Muscle layer of colon (tissue), 2 donors: ENCODE measurements at regions not wholly inside any gene's neighbourhood (a gene's known extent, or its start where the extent isn't known, plus 50 kb on each side); places are given as distances from the start of the nearest gene placed in this dataset.

Experiments used
- H3K27ac ChIP-seq: one replicate; pipeline ENCODE4 v1.7.0; 2013; ENCODE audit warnings: low read depth, mild to moderate bottlenecking, low read length, moderate library complexity
- H3K27me3 ChIP-seq, 2 donors: one replicate each; pipeline ENCODE4 v1.7.0; 2013; ENCODE audit warnings: low read length in 2 of 2, mild to moderate bottlenecking in 2 of 2; ENCODE audit not compliant: insufficient read depth in 2 of 2, control insufficient read depth in 1 of 2
- H3K36me3 ChIP-seq: one replicate; pipeline ENCODE4 v1.7.0; 2013; ENCODE audit warnings: mild to moderate bottlenecking, low read length; ENCODE audit not compliant: insufficient read depth
- H3K4me1 ChIP-seq: one replicate; pipeline ENCODE4 v1.7.0; 2013; ENCODE audit warnings: mild to moderate bottlenecking, low read length; ENCODE audit not compliant: insufficient read depth
- H3K4me3 ChIP-seq, 2 donors: one replicate each; pipeline ENCODE4 v1.7.0; 2013; ENCODE audit warnings: low read length in 2 of 2, low read depth in 1 of 2, mild to moderate bottlenecking in 1 of 2, moderate library complexity in 1 of 2
- H3K9ac ChIP-seq: one replicate; pipeline ENCODE4 v1.7.0; 2013; ENCODE audit warnings: low read length
- H3K9me3 ChIP-seq: one replicate; pipeline ENCODE4 v1.7.0; 2013; ENCODE audit warnings: mild to moderate bottlenecking, low read length
- donor health status: abdominal sarcoma.
- donor health status: Adenocarcinoma of cecum.

DNA sequence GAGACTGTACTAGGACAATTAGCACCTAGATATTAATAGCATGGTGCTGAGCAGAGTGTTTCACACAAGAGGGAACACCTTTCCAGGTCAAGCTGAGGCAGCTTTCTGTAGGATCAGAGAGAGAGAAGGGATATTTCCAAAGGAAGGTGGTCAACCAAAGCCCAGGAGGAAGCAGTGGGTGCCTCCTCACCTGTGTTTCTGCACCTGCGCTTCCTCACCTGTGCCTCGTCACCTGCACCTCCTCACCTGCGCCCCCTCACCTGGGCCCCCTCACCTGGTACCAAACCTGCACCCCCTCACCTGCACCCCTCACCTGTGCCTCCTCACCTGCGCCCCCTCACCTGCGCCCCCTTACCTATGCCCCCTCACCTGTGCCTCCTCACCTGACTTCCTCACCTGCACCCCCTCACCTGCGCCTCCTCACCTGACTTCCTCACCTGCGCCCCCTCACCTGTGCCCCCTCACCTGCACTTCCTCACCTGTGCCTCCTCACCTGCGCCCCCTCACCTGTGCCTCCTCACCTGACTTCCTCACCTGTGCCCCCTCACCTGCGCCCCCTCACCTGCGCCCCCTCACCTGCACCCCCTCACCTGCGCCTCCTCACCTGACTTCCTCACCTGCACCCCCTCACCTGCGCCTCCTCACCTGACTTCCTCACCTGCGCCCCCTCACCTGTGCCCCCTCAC, 67.9 kb downstream of the TTLL2 start:
- no peaks in the 10 kb centered on the region for H3K36me3 ChIP-seq
- H3K9ac ChIP-seq: no peak overlapping the region
- no peaks in the 10 kb centered on the region for H3K4me1 ChIP-seq
- no peaks in the 10 kb centered on the region for H3K9me3 ChIP-seq
- no peak overlapping the region for H3K4me3 ChIP-seq
- no peaks in the 10 kb centered on the region for H3K27me3 ChIP-seq
- no peak overlapping the region for H3K27ac ChIP-seq

DNA sequence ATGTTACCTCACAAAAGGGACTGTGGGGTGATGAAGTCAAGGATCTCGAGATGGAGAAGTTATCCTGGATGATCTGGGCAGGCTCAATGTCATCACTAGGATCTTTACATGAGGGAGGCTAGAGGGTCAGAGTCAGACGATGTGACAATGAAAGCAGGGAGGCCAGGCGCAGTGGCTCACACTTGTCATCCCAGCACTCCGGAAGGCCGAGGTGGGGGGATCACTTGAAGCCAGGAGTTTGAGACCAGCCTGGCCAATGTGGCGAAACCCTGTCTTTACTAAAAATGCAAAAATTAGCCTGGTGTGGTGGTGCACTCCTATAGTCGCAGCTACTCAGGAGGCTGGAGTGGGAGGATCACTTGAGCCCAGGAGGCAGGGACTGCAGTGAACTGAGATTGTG, 68.8 kb downstream of the TTLL2 start:
- no peak overlapping the region for H3K27ac ChIP-seq
- no peak overlapping the region for H3K9ac ChIP-seq
- H3K36me3 ChIP-seq: no peaks in the 10 kb centered on the region
- no peaks in the 10 kb centered on the region for H3K27me3 ChIP-seq
- H3K9me3 ChIP-seq: no peaks in the 10 kb centered on the region
- H3K4me1 ChIP-seq: no peaks in the 10 kb centered on the region
- H3K4me3 ChIP-seq: no peak overlapping the region

DNA sequence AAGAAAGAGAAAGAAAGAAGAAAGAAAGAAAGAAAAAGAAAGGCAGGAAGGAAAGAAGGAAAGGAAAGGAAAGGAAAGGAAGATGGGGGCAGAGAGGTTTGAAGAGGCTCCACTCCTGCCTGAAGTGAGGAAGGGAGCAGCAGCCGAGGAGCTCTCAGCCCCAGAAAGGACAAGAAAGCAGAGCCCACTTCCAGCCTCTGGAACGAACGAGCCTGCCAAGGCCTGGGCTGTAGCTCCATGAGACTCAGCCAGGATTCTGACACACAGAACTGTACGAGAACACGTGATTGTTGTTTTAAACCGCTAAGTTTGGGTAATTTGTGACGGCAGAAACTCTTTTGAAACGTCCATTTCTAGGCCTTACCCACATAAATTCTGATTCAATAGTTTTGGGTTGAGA, 69.5 kb downstream of the TTLL2 start:
- H3K4me3 ChIP-seq: no peak overlapping the region
- H3K9ac ChIP-seq: no peak overlapping the region
- no peak overlapping the region for H3K27ac ChIP-seq
- H3K27me3 ChIP-seq: no peaks in the 10 kb centered on the region
- no peaks in the 10 kb centered on the region for H3K9me3 ChIP-seq
- no peaks in the 10 kb centered on the region for H3K36me3 ChIP-seq
- H3K4me1 ChIP-seq: no peaks in the 10 kb centered on the region

DNA sequence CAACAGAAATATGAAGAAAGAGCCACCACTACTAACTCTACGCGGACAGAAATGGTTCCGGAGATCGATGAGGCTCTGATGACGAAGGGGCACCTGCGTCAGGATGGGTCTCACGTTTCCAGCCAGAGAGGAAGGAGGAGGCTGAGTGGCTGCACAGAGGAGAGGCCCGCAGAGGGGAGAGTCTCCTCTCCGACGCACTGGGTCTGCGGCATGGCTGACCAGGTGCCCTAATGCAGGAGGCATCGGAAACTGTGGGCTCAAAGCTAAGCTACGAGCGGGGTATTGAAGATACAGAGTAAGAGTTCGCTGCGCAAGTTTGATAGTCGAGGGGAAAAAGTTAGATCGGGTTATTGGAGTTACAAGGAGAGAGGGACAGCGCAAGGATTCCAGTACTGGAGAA, 69.9 kb downstream of the TTLL2 start:
- Histone ChIP-seq H3K27ac (no peak overlapping the region), H3K4me1 (no peaks in the 10 kb centered on the region), H3K4me3 (no peak overlapping the region), H3K9ac (no peak overlapping the region), H3K9me3 (no peaks in the 10 kb centered on the region), H3K36me3 (no peaks in the 10 kb centered on the region), H3K27me3 (no peaks in the 10 kb centered on the region)

DNA sequence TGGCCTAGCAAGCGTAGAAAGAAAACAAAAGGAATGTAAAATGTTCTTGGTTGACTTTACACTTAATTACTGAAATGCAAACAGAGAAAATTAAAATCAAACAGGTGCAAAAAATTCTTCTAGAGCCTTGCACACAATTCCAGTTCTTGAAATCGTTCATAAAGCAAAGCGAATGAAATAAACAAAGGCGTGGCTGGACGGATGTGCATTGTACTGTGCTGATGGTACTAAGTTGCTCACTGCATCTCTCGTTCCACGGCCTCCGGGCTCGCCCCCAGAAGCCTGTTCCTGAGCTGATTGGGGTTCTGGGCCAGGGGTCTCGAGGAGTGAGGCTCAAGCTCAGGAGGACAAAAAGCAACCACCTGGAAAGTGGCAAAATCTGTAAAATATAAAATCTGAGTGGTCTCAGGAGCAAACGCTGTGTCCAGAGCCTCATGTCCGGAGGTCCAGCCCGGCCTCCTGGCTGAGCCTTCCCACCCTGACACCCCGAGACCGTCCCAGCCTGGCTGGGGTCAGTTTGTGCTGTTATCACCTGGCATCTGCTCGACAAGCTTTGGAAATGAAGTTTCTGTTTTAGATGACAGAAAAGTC, 71.3 kb downstream of the TTLL2 start:
- H3K27me3 ChIP-seq: no peaks in the 10 kb centered on the region
- no peak overlapping the region for H3K4me3 ChIP-seq
- H3K4me1 ChIP-seq: no peaks in the 10 kb centered on the region
- H3K36me3 ChIP-seq: no peaks in the 10 kb centered on the region
- no peaks in the 10 kb centered on the region for H3K9me3 ChIP-seq
- H3K9ac ChIP-seq: no peak overlapping the region
- no peak overlapping the region for H3K27ac ChIP-seq

DNA sequence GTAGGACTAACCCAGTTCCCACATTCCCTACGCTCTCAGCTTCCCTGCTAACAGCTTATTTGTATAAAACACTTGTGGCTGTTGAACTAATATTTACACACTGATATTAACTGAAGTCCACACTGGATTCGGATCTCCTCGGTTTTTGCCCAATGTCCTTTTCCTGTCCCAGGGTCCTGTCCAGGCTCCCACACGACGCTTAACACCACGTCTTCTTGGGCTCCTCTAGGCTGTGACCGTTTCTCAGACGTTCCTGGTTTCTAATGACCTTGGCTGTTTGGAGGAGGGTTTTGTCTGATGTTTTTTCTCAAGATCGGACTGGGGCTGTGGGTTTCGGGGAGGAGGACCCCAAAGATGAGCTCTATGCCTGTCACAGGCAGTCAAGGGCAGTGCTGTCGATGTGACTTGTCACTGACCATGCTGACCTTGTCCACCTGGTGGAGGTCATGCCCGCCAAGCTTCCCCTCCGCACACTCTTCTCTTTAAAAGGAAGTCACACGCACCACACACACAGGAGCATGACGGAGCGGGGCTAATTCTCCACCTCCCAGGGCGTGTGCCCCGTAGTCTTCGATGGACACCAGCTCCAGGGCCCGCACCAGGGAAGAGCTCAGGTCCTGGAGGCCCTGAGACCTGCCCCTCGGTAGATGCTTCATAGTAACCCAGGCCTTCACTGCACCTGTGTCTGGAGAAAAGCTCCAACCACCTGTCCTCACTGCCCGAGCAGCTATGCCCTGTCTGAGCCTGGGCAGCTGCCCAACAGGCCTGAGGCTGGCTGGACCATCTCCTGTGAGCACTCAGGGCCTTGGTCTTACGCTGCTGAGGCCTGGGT, 72.0 kb downstream of the TTLL2 start:
- H3K27ac ChIP-seq: no peak overlapping the region

DNA sequence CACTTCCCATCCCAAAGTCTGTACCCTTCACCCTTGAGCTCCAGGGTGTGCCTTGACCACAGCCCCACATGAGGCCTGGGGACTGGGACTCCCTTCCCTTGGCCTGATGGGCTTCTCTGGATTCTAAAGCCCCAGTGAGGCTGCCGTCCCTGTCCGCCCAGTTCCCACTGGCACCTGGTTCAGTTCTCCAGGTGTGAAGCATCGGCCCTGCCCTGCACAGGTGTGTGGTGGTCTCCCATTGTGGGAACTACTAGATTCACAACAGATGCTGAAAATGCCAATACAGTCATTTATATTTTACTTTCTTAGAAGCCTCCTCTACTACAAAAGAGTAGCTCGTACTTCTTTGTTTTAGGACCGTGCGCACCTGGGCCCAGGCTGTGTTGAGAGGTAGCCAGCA, 72.8 kb downstream of the TTLL2 start:
- H3K4me3 ChIP-seq: no peak overlapping the region
- no peak overlapping the region for H3K27ac ChIP-seq
- H3K9ac ChIP-seq: no peak overlapping the region
- no peaks in the 10 kb centered on the region for H3K9me3 ChIP-seq
- no peaks in the 10 kb centered on the region for H3K4me1 ChIP-seq
- no peaks in the 10 kb centered on the region for H3K27me3 ChIP-seq
- no peaks in the 10 kb centered on the region for H3K36me3 ChIP-seq

More for the DNA sequence above, 72.0 kb downstream of the TTLL2 start:
- H3K36me3 ChIP-seq: no peaks in the 10 kb centered on the region
- H3K9ac ChIP-seq: no peak overlapping the region
- no peak overlapping the region for H3K4me3 ChIP-seq
- H3K27me3 ChIP-seq: no peaks in the 10 kb centered on the region
- H3K4me1 ChIP-seq: no peaks in the 10 kb centered on the region
- H3K9me3 ChIP-seq: no peaks in the 10 kb centered on the region

DNA sequence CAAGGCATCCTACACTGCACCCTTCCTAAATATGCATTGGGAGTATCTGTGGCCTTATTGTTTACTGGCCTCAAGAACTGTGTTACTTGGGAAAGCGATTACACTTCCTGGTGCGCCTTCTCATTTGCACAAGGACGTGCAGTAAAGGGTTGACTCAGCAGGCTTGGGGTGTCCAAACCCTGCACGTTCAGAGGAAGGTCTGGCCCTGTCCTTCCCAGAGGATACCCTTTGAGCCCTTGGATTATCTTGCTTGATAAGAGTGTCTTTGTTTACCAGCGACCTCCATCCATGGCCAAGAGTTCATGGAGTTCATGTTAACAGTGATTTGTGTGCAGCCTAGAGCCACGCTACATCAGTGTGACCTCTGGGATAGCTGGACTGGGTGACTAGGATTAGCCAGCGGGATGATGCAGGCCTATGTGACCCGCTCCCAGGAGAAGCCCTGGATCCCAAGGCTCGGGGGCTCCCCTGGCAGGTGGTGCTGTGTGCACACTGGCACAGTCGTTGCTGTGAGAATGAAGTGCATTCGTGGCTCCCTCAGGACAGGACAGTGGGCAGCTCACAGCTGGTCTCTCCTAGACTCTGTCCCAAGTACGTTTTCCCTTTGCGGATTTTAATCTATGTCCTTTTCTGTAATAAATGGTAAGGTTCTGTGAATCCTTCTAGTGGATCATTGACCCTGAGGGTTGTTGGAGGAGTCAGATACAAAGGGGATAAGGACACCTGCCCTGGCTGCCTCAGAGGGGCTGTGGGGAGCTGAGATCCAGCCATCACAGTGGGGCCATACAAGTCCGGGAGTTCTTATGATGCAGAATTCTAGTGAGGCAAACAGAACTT, 73.5 kb downstream of the TTLL2 start:
- no peaks in the 10 kb centered on the region for H3K4me1 ChIP-seq
- no peak overlapping the region for H3K4me3 ChIP-seq
- H3K27me3 ChIP-seq: no peaks in the 10 kb centered on the region
- H3K27ac ChIP-seq: no peak overlapping the region
- no peaks in the 10 kb centered on the region for H3K9me3 ChIP-seq
- no peak overlapping the region for H3K9ac ChIP-seq
- no peaks in the 10 kb centered on the region for H3K36me3 ChIP-seq

DNA sequence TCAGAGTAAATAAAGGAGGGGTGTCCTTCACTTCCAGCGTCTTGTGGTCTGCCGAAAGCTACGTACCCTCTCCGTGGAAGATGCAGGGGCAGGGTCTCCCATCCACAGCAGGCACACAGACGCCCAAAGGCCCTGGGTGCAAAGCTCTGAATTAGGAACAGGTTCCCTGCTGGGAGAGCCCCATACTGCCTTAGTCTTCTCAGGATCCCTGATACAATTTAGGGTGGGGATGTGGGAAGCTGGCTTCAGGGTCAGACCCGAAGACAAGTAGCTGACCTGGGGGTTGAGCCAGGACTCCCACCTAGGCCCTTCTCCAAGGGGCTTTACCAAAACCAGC, 74.1 kb downstream of the TTLL2 start:
- no peaks in the 10 kb centered on the region for H3K4me1 ChIP-seq
- no peak overlapping the region for H3K9ac ChIP-seq
- no peaks in the 10 kb centered on the region for H3K36me3 ChIP-seq
- no peaks in the 10 kb centered on the region for H3K9me3 ChIP-seq
- H3K4me3 ChIP-seq: no peak overlapping the region
- no peak overlapping the region for H3K27ac ChIP-seq
- H3K27me3 ChIP-seq: no peaks in the 10 kb centered on the region

DNA sequence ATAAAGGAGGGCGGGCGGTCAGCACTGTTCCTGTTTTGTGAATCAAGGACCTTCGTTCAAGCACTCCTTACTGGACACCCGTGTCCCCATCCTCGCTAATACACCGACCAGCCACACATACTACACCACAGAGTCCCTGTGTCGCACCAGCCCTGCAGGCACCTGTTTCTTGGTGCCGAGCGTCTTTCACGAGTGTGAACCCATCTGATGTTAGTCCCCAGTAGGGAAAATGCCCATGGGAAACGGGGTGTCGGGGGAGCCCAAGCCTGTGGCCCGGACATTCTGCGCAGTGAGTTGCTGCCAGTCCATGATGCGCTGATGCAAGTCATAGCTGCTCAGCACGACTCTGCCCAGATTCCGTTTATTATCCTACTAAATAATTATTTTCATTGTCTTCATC, 74.7 kb downstream of the TTLL2 start:
- H3K27ac ChIP-seq: no peak overlapping the region
- H3K27me3 ChIP-seq: no peaks in the 10 kb centered on the region
- no peaks in the 10 kb centered on the region for H3K9me3 ChIP-seq
- no peaks in the 10 kb centered on the region for H3K36me3 ChIP-seq
- no peaks in the 10 kb centered on the region for H3K4me1 ChIP-seq
- H3K4me3 ChIP-seq: no peak overlapping the region
- H3K9ac ChIP-seq: no peak overlapping the region

DNA sequence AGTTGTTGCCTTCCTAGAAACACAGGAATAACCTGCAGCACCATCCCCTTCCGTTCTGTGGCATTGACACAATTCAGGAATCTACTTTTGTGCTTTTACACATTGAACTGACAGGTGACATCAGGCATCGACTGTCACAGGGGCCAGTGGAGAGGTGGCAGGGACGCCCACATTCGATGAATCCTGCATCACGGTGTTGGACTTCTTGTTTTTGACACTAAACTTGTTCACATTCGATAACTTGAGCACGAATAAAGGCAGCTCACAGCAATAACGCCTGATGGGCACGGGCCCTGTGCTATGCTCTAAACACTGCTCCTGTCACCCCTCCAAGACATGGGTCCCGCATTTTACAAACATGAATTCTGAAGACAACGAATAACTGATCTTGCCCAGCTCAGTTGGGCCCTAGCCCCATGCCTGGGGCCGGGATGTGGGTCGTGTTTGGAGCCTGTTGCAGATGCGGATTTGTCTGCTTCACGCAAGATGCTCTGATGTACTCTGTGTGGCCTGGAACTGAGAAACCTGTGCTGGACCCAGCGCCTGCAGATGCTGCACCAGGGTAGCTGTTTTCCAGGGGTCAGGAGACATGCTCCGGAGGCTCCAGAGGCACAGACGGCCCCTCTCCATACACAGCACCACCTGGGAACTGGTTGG, 75.7 kb downstream of the TTLL2 start:
- Histone ChIP-seq H3K27ac (no peak overlapping the region), H3K9ac (no peak overlapping the region), H3K4me1 (no peaks in the 10 kb centered on the region), H3K27me3 (no peaks in the 10 kb centered on the region), H3K4me3 (no peak overlapping the region), H3K36me3 (no peaks in the 10 kb centered on the region), H3K9me3 (no peaks in the 10 kb centered on the region)
